Neural progenitor cell (in vitro differentiated cells): ENCODE measurements at regions not wholly inside any gene's neighbourhood (a gene's known extent, or its start where the extent isn't known, plus 50 kb on each side); places are given as distances from the start of the nearest gene placed in this dataset.

Source experiments
- DNase-seq: peaks from one replicate; pipeline ENCODE4 v3.0.0-alpha.2; 2016; ENCODE audit warnings: low spot score
- H2AFZ ChIP-seq: fragments of 200-600 bp; sonication (generic); replicated peaks from 2 replicates; pipeline ENCODE4 v1.6.1; 2016; ENCODE audit warnings: antibody characterized with exemption
- H3F3A ChIP-seq: fragments of 200-600 bp; sonication (generic); 2 replicates; pipeline ENCODE4 v1.6.1; 2016; ENCODE audit warnings: antibody characterized with exemption, low read depth
- H3K27ac ChIP-seq: fragments of 200-600 bp; sonication (generic); 2 replicates; pipeline ENCODE4 v1.5.1; 2016; ENCODE audit warnings: mild to moderate bottlenecking
- H3K27me3 ChIP-seq: fragments of 200-600 bp; sonication (generic); 2 replicates; pipeline ENCODE4 v1.6.1; 2016; ENCODE audit warnings: mild to moderate bottlenecking, moderate library complexity
- H3K36me3 ChIP-seq: fragments of 200-600 bp; sonication (generic); 2 replicates; pipeline ENCODE4 v1.5.1; 2016
- H3K4me1 ChIP-seq: fragments of 200-600 bp; sonication (generic); 2 replicates; pipeline ENCODE4 v1.6.1; 2016; ENCODE audit warnings: mixed run types
- H3K4me2 ChIP-seq: fragments of 200-600 bp; sonication (generic); 2 replicates; pipeline ENCODE4 v1.6.1; 2016
- H3K4me3 ChIP-seq: fragments of 200-600 bp; sonication (generic); 2 replicates; pipeline ENCODE4 v1.5.1; 2016
- H3K79me2 ChIP-seq: fragments of 200-600 bp; sonication (generic); 2 replicates; pipeline ENCODE4 v1.6.1; 2016; ENCODE audit warnings: low read depth
- H3K9ac ChIP-seq: fragments of 200-600 bp; sonication (generic); 2 replicates; pipeline ENCODE4 v1.6.1; 2016
- H3K9me3 ChIP-seq: fragments of 200-600 bp; sonication (generic); 2 replicates; pipeline ENCODE4 v1.5.1; 2016; ENCODE audit warnings: low read depth
- H4K20me1 ChIP-seq: fragments of 200-600 bp; sonication (generic); 2 replicates; pipeline ENCODE4 v1.6.1; 2016; ENCODE audit warnings: low read depth
- H3K27ac Mint-ChIP-seq: 3 replicates; pipeline ENCODE4 v1.8.0; 2021; ENCODE audit warnings: mixed read lengths
- H3K27me3 Mint-ChIP-seq: 2 replicates; pipeline ENCODE4 v1.8.0; 2022; ENCODE audit warnings: low read depth, mild to moderate bottlenecking, inconsistent platforms, moderate library complexity, mixed read lengths; ENCODE audit not compliant: insufficient read depth
- H3K36me3 Mint-ChIP-seq: 3 replicates; pipeline ENCODE4 v1.8.0; 2021; ENCODE audit warnings: mixed read lengths
- H3K4me1 Mint-ChIP-seq: 3 replicates; pipeline ENCODE4 v1.8.0; 2021; ENCODE audit warnings: mixed read lengths
- H3K4me3 Mint-ChIP-seq: 3 replicates; pipeline ENCODE4 v1.8.0; 2021; ENCODE audit warnings: mild to moderate bottlenecking, moderate library complexity, mixed read lengths
- H3K9me3 Mint-ChIP-seq: 3 replicates; pipeline ENCODE4 v1.8.0; 2020; ENCODE audit warnings: mixed read lengths
- CTCF ChIP-seq: fragments of 200-600 bp; sonication (generic); IDR thresholded peaks from 2 replicates; pipeline ENCODE4 v1.5.1; 2017; ENCODE audit warnings: antibody characterized with exemption, mild to moderate bottlenecking
- EZH2 ChIP-seq: fragments of 200-600 bp; sonication (generic); IDR thresholded peaks from 2 replicates; pipeline ENCODE4 v1.6.1; 2017; ENCODE audit warnings: antibody characterized with exemption, mild to moderate bottlenecking, moderate library complexity
- EZH2phosphoT487 ChIP-seq: fragments of 200-600 bp; sonication (generic); IDR thresholded peaks from 2 replicates; pipeline ENCODE4 v1.6.1; 2017; ENCODE audit warnings: antibody characterized with exemption

GRCh38 chr2:140011287-140011686 is 1231.1 kb upstream of the NXPH2 start:
- no peaks in the 10 kb centered on the region for H3K27me3 ChIP-seq
- no peaks in the 10 kb centered on the region for H3K36me3 ChIP-seq
- no peaks in the 10 kb centered on the region for H4K20me1 ChIP-seq
- H3K79me2 ChIP-seq, result no peaks in the 10 kb centered on the region
- H3F3A ChIP-seq, result no peaks in the 10 kb centered on the region
- no peaks in the 10 kb centered on the region for H3K4me1 Mint-ChIP-seq
- no peaks in the 10 kb centered on the region for H3K9me3 Mint-ChIP-seq
- DNase-seq, result no peak
- H3K4me3 ChIP-seq, result no peak overlapping the region
- no peaks in the 10 kb centered on the region for H3K36me3 Mint-ChIP-seq
- H3K27ac Mint-ChIP-seq, result no peak overlapping the region
- no peak overlapping the region for H3K4me3 Mint-ChIP-seq
- no peaks in the 10 kb centered on the region for H3K4me1 ChIP-seq
- no peak overlapping the region for H2AFZ ChIP-seq
- no peak for TF ChIP-seq CTCF
- no peak for TF ChIP-seq EZH2phosphoT487
- H3K9me3 ChIP-seq, result no peaks in the 10 kb centered on the region
- H3K4me2 ChIP-seq, result no peak overlapping the region
- no peaks in the 10 kb centered on the region for H3K27me3 Mint-ChIP-seq
- no peak overlapping the region for H3K9ac ChIP-seq
- H3K27ac ChIP-seq, result no peak overlapping the region

- H3K27me3 Mint-ChIP-seq, result no peaks in the 10 kb centered on the region
- Histone ChIP-seq H3K4me1 (no peaks in the 10 kb centered on the region), H4K20me1 (no peaks in the 10 kb centered on the region), H3K27me3 (no peaks in the 10 kb centered on the region), H3K4me3 (no peak overlapping the region), H3K79me2 (no peaks in the 10 kb centered on the region), H3K4me2 (no peak overlapping the region), H3F3A (no peaks in the 10 kb centered on the region), H3K9me3 (no peaks in the 10 kb centered on the region), H3K9ac (no peak overlapping the region), H3K27ac (no peak overlapping the region), H2AFZ (no peak overlapping the region), H3K36me3 (no peaks in the 10 kb centered on the region)
- H3K4me1 Mint-ChIP-seq, result no peaks in the 10 kb centered on the region
- no peaks in the 10 kb centered on the region for H3K9me3 Mint-ChIP-seq
- no peak for TF ChIP-seq CTCF
- TF ChIP-seq EZH2phosphoT487, result no peak
- no peak for DNase-seq
- H3K36me3 Mint-ChIP-seq, result no peaks in the 10 kb centered on the region
- H3K4me3 Mint-ChIP-seq, result no peak overlapping the region
- H3K27ac Mint-ChIP-seq, result no peak overlapping the region
Observed at GRCh38 chr2:140002110-140002509, 1221.9 kb upstream of the NXPH2 start.

- DNase-seq, result no peak
- H3K9me3 ChIP-seq, result no peaks in the 10 kb centered on the region
- H3K4me3 Mint-ChIP-seq, result no peak overlapping the region
- no peak overlapping the region for H3K4me2 ChIP-seq
- no peak overlapping the region for H3K27ac Mint-ChIP-seq
- no peaks in the 10 kb centered on the region for H3K27me3 Mint-ChIP-seq
- no peaks in the 10 kb centered on the region for H3K4me1 ChIP-seq
- no peak overlapping the region for H3K27ac ChIP-seq
- H3K79me2 ChIP-seq, result no peaks in the 10 kb centered on the region
- no peak overlapping the region for H3K4me3 ChIP-seq
- H3K9me3 Mint-ChIP-seq, result peaks cover 10% of the 10 kb centered on the region
- H3F3A ChIP-seq, result no peaks in the 10 kb centered on the region
- H3K36me3 ChIP-seq, result no peaks in the 10 kb centered on the region
- no peak overlapping the region for H2AFZ ChIP-seq
- H4K20me1 ChIP-seq, result no peaks in the 10 kb centered on the region
- H3K27me3 ChIP-seq, result no peaks in the 10 kb centered on the region
- no peak for TF ChIP-seq CTCF
- no peak for TF ChIP-seq EZH2phosphoT487
- TF ChIP-seq EZH2, result no peak
- no peak overlapping the region for H3K9ac ChIP-seq
- no peaks in the 10 kb centered on the region for H3K4me1 Mint-ChIP-seq
- no peaks in the 10 kb centered on the region for H3K36me3 Mint-ChIP-seq
Observed at GRCh38 chr2:139992711-139993345, 1212.6 kb upstream of the NXPH2 start.
